Testis (tissue), 2 donors: ENCODE measurements at regions not wholly inside any gene's neighbourhood (a gene's known extent, or its start where the extent isn't known, plus 50 kb on each side); places are given as distances from the start of the nearest gene placed in this dataset.

Experiments
- CTCF ChIP-seq, 3 experiments: fragments of 450-650 bp in 2 of 3; fragments of 200-600 bp in 1 of 3; sonication (generic) in 1 of 3; IDR thresholded peaks; one replicate each; pipeline ENCODE4 v1.5.1; 2016 to 2019; ENCODE audit warnings: antibody characterized with exemption in 3 of 3, mild to moderate bottlenecking in 2 of 3, moderate library complexity in 1 of 3
- POLR2A ChIP-seq: fragments of 450-650 bp; IDR thresholded peaks from one replicate; pipeline ENCODE4 v1.6.1; 2017; ENCODE audit warnings: antibody characterized with exemption, mild to moderate bottlenecking, moderate library complexity

- TF ChIP-seq CTCF (IDR thresholded peaks at IDR 0.05) (no peak), POLR2A (no peak)
Observed at GRCh38 chr1:195965036-195965435, 643.2 kb downstream of the KCNT2 start.
